AG04450 (cell line): ENCODE measurements at regions not wholly inside any gene's neighbourhood (a gene's known extent, or its start where the extent isn't known, plus 50 kb on each side); places are given as distances from the start of the nearest gene placed in this dataset.

Source experiments
- CTCF ChIA-PET: fragments of 300-600, 350-600 bp; formaldehyde crosslinking; extraction: SDS; loops from one replicate; lab custom pipeline; 2022; ENCODE audit warnings: antibody characterized with exemption, inconsistent platforms; lab: Charles Lee
- POLR2A ChIA-PET: fragments of 350-600 bp; formaldehyde crosslinking; extraction: SDS; loops from one replicate; lab custom pipeline; 2021; ENCODE audit warnings: antibody characterized with exemption, inconsistent platforms; lab: Yijun Ruan, JAX
- DNase-seq: peaks from one replicate; pipeline ENCODE4 v3.0.0-alpha.2; 2011; ENCODE audit warnings: low read depth, low spot score
- H3K27ac ChIP-seq: one replicate; pipeline ENCODE4 v1.5.1; 2012; ENCODE audit warnings: low read depth, low read length, control low read depth
- H3K27me3 ChIP-seq: one replicate; pipeline ENCODE4 v1.6.0; 2012; ENCODE audit warnings: low read length; ENCODE audit not compliant: control insufficient read depth, insufficient read depth
- H3K4me3 ChIP-seq: 2 replicates; pipeline ENCODE4 v1.5.1; 2011; ENCODE audit warnings: mild to moderate bottlenecking, low read depth, low read length, control low read depth
- H3K9me3 ChIP-seq: 2 replicates; pipeline ENCODE4 v1.5.1; 2012; ENCODE audit warnings: low read length; ENCODE audit not compliant: control insufficient read depth, insufficient read depth
- TF ChIP-seq, protein P1 (sequence below): IDR thresholded peaks from 2 replicates; pipeline ENCODE4 v1.5.1; 2011; ENCODE audit warnings: low read depth, low read length, control low read depth, inconsistent platforms

DNA sequence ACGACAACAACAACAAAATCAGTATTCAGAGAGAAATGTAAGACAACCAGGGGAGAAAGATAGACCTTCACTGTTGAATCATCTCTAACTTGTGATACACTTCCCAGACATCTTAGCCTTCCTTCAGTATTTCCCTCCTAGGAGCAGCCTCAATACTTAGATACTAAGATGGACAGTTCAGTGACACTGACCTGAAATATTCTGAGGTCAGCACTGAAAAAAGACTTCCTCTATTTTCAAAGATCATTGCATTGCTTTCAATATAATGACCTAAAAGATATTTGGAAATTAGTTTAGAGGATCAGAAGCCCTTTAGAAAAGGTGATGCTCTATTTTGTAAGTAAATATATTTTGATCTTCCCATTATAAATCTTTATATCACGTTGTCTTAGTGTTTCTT lies 101.0 kb downstream of the MRPL39 start:
- H3K9me3 ChIP-seq, result no peaks in the 10 kb centered on the region
- TF ChIP-seq, protein P1, sequence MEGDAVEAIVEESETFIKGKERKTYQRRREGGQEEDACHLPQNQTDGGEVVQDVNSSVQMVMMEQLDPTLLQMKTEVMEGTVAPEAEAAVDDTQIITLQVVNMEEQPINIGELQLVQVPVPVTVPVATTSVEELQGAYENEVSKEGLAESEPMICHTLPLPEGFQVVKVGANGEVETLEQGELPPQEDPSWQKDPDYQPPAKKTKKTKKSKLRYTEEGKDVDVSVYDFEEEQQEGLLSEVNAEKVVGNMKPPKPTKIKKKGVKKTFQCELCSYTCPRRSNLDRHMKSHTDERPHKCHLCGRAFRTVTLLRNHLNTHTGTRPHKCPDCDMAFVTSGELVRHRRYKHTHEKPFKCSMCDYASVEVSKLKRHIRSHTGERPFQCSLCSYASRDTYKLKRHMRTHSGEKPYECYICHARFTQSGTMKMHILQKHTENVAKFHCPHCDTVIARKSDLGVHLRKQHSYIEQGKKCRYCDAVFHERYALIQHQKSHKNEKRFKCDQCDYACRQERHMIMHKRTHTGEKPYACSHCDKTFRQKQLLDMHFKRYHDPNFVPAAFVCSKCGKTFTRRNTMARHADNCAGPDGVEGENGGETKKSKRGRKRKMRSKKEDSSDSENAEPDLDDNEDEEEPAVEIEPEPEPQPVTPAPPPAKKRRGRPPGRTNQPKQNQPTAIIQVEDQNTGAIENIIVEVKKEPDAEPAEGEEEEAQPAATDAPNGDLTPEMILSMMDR, result no peak
- ChIA-PET CTCF (no interaction called here), POLR2A (interaction anchor here (0.6 kb wide), 1 partner anchor 9 kb away, joined by 3 read pairs; no protein-coding TSS in a partner anchor)
- H3K4me3 ChIP-seq, result no peak overlapping the region
- H3K27me3 ChIP-seq, result no peaks in the 10 kb centered on the region
- H3K27ac ChIP-seq, result no peak overlapping the region
- DNase-seq, result no peak

DNA sequence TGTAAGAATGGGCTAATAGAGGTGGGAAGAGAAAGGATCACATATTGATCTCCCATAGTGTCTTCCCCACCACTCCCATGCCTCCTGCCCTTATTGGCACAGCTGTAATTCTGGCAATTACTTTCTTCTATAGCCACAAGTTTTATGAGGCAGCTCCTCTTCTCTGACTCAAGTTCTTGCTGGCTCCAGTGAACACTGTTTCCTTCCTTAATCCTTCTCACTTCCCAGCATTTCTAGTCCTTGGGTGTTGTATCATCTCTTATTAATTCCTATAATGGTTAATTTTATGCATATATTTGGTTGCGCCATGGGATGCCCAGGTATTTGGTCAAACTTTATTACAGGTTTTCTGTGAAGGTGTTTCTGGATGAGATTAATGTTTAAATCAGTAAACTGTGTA lies 103.3 kb downstream of the MRPL39 start:
- Histone ChIP-seq H3K27me3 (no peaks in the 10 kb centered on the region), H3K4me3 (no peak overlapping the region), H3K27ac (no peak overlapping the region), H3K9me3 (no peaks in the 10 kb centered on the region)
- ChIA-PET CTCF (no interaction called here), POLR2A (no interaction called here)
- TF ChIP-seq, protein P1, result no peak
- no peak for DNase-seq

DNA sequence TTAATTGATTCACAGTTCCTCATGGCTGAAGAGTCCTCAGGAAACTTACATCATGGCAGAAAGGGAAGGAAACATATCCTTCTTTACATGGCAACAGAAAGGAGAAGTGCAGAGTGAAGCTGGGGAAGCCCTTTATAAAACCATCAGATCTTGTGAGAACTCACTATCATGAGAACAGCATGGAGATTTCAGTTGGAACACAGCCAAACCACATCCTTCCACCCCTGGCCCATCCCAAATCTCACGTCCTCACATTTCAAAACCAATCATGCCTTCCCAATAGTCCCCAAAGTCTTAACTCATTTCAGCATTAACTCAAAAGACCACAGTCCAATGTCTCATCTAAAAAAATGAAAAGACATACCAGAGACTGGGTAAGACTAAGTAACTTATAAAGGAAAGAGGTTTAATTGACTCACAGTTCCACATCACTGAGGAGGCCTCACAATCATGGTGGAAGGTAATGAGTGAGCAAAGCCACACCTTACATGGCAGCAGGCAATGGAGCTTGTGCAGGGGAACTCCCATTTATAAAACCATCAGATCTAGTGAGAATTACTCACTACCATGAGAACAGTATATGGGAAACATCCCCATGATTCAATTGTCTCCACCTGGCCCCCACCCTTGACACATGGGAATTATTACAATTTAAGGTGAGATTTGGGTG lies 105.2 kb downstream of the MRPL39 start:
- ChIA-PET CTCF (no interaction called here), POLR2A (no interaction called here)
- no peak for DNase-seq
- TF ChIP-seq, protein P1, result no peak
- H3K4me3 ChIP-seq, result no peak overlapping the region
- no peaks in the 10 kb centered on the region for H3K27me3 ChIP-seq
- no peak overlapping the region for H3K27ac ChIP-seq
- no peaks in the 10 kb centered on the region for H3K9me3 ChIP-seq

DNA sequence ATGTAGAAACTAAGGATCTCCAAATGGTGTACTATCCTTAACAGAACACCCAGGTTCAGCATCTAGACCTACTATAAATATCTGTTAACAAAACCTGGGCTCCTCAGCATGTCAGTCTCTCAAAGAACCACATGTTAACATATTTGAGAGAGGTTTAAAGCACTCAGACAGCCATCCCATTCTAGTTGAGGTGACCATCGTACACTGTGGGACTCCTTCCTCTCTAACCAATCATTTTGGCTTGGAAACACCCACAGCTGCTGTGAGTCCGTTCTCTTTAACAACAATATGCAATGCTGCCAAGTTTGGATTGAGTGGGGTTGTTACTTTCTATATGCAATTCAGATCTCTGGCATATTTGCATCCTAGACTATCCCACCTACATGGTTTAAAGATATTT lies 105.8 kb downstream of the MRPL39 start:
- H3K27ac ChIP-seq, result no peak overlapping the region
- no peak for DNase-seq
- no peaks in the 10 kb centered on the region for H3K27me3 ChIP-seq
- ChIA-PET CTCF (no interaction called here), POLR2A (no interaction called here)
- H3K4me3 ChIP-seq, result no peak overlapping the region
- H3K9me3 ChIP-seq, result no peaks in the 10 kb centered on the region
- TF ChIP-seq, protein P1, result no peak

DNA sequence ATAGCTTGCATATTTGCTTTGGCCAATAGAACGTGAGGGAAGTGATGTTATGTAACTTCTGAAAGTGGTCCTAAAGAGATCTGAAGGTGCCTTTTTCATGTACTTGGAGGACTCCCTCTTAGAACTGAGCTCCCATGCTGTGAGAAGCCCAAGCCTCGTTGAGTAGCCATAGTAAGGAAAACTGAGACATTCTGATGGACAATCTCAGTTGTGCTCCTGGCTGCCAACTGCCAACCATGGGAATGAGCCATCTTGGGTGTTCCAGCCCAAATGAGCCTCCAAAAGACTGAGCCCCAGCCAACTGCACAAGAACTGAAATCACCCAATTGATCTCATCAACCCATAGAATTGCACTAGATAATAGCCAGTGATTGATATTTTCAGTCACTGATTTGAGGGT lies 106.7 kb downstream of the MRPL39 start:
- no peak for DNase-seq
- no peaks in the 10 kb centered on the region for H3K9me3 ChIP-seq
- CTCF ChIA-PET, result no interaction called here
- TF ChIP-seq, protein P1, result no peak
- no peak overlapping the region for H3K4me3 ChIP-seq
- H3K27me3 ChIP-seq, result no peaks in the 10 kb centered on the region
- POLR2A ChIA-PET, result no interaction called here
- no peak overlapping the region for H3K27ac ChIP-seq
